OCI-LY3 (cell line): ENCODE measurements at regions not wholly inside any gene's neighbourhood (a gene's known extent, or its start where the extent isn't known, plus 50 kb on each side); places are given as distances from the start of the nearest gene placed in this dataset.

ENCODE experiments used
- H2AFZ ChIP-seq: fragments of 200-600, 300-600 bp; shearing (Covaris generic); 2 replicates; pipeline ENCODE4 v1.6.0; 2014; ENCODE audit warnings: antibody characterized with exemption, low read depth, low read length
- H3K27ac ChIP-seq: fragments of 200-600, 300-600 bp; sonication (generic); 2 replicates; pipeline ENCODE4 v1.5.1; 2014; ENCODE audit warnings: mild to moderate bottlenecking, low read length, moderate library complexity, mixed read lengths
- H3K27me3 ChIP-seq: fragments of 200-600, 300-600 bp; sonication (generic); 2 replicates; pipeline ENCODE4 v1.6.1; 2014; ENCODE audit warnings: low read depth, low read length, mixed read lengths
- H3K36me3 ChIP-seq: fragments of 200-600, 300-600 bp; sonication (generic); replicated peaks from 2 replicates; pipeline ENCODE3; 2014; ENCODE audit warnings: low read depth, low read length, mixed read lengths
- H3K4me1 ChIP-seq: fragments of 300-600, 200-600 bp; sonication (generic); 2 replicates; pipeline ENCODE4 v1.6.1; 2014; ENCODE audit warnings: low read length, mixed read lengths
- H3K4me2 ChIP-seq: fragments of 200-600, 300-600 bp; sonication (generic); 2 replicates; pipeline ENCODE4 v1.6.1; 2014; ENCODE audit warnings: low read length, mixed read lengths
- H3K4me3 ChIP-seq: fragments of 300-600, 200-600 bp; sonication (generic); 2 replicates; pipeline ENCODE4 v1.5.1; 2014; ENCODE audit warnings: antibody characterized with exemption, mild to moderate bottlenecking, low read length, moderate library complexity
- H3K79me2 ChIP-seq: fragments of 300-600, 200-600 bp; shearing (Covaris generic); 2 replicates; pipeline ENCODE4 v1.6.1; 2014; ENCODE audit warnings: mild to moderate bottlenecking, low read length, mixed read lengths
- H3K9ac ChIP-seq: fragments of 300-600, 200-600 bp; shearing (Covaris generic); 2 replicates; pipeline ENCODE4 v1.6.0; 2014; ENCODE audit warnings: mild to moderate bottlenecking, low read length, moderate library complexity
- H3K9me3 ChIP-seq: fragments of 200-600, 300-600 bp; shearing (Covaris generic); 2 replicates; pipeline ENCODE4 v1.6.1; 2014; ENCODE audit warnings: low read length, mixed read lengths; ENCODE audit not compliant: insufficient read depth
- H4K20me1 ChIP-seq: fragments of 200-600, 300-600 bp; sonication (generic); 2 replicates; pipeline ENCODE4 v1.6.1; 2016; ENCODE audit warnings: low read length, mixed read lengths; ENCODE audit not compliant: insufficient read depth
- CTCF ChIP-seq: fragments of 200-600, 300-600 bp; sonication (generic); IDR thresholded peaks from 2 replicates; pipeline ENCODE4 v1.5.1; 2014; ENCODE audit warnings: antibody characterized with exemption, low read length, low read depth
- EZH2phosphoT487 ChIP-seq: fragments of 200-600 bp; shearing (Covaris generic); IDR thresholded peaks from 2 replicates; pipeline ENCODE4 v1.6.1; 2018; ENCODE audit warnings: antibody characterized with exemption, mixed run types, low read depth

DNA sequence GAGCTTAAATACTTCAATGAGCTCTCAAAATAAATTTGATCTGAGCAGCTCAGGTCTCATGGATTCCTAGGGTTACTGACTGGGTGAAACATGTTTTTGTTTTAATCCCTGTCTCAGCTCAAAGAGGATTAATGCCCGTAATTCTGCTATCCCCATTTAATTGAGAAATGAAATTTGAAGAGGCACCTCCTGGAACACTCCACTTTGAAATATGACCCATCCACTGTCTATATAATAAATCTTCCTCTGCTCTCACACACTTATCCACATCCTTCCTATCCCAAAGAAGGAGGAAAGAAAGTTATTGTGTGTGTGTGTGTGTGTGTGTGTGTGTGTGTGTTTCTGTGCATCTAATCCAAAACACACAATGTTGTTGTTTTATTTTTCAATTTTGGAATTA lies 2082.4 kb upstream of the PIK3C3 start:
- Histone ChIP-seq H3K27ac (peak overlapping the region; percentile 58; the same call in 1 of the 2 replicates), H3K4me1 (peaks cover 26% of the 10 kb centered on the region), H4K20me1 (no peaks in the 10 kb centered on the region), H3K4me3 (no peak overlapping the region), H3K9ac (no peak overlapping the region), H2AFZ (0 out of 2 replicates have a peak overlapping the region, but pooled peaks have one; percentile 9), H3K9me3 (peaks cover 8% of the 10 kb centered on the region; the same call in 1 of the 2 replicates), H3K27me3 (no peaks in the 10 kb centered on the region), H3K79me2 (no peaks in the 10 kb centered on the region), H3K4me2 (no peak overlapping the region), H3K36me3 (peaks cover 19% of the 10 kb centered on the region)
- TF ChIP-seq CTCF (no peak), EZH2phosphoT487 (no peak)

- peak overlapping the region; percentile 11 for H3K4me2 ChIP-seq
- H2AFZ ChIP-seq = peak overlapping the region; percentile 9; the same call in 1 of the 2 replicates
- no peak for TF ChIP-seq CTCF
- no peak for TF ChIP-seq EZH2phosphoT487
- H3K36me3 ChIP-seq = peaks cover 19% of the 10 kb centered on the region
- H3K9ac ChIP-seq = peak overlapping the region; percentile 7; the same call in 1 of the 2 replicates
- H3K9me3 ChIP-seq = peaks cover 8% of the 10 kb centered on the region; the same call in 1 of the 2 replicates
- H4K20me1 ChIP-seq = no peaks in the 10 kb centered on the region
- peak overlapping the region; percentile 58 for H3K27ac ChIP-seq
- H3K27me3 ChIP-seq = no peaks in the 10 kb centered on the region
- no peak overlapping the region for H3K4me3 ChIP-seq
- peaks cover 26% of the 10 kb centered on the region for H3K4me1 ChIP-seq
- H3K79me2 ChIP-seq = no peaks in the 10 kb centered on the region
Measured at GRCh38 chr18:39871961-39872360, 2083.1 kb upstream of the PIK3C3 start.

DNA sequence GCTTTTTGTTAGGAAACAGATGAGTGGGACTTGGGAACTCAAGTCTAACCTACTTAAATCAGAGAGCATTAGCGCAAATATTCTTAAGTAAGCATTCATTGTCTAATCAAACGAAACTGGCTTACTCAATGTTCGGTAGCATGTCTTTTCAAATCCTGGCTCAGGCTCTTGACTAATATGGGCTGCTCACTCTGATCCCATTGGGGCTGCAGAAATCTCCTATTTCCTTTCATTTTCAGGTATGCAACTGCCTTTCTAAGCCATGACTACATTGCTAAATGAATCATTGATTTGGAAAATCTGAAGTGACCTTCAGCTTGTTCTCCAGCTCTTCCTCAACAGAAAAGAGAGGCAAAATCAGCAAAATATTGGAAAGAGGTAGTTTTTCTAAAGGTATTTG lies 2084.4 kb upstream of the PIK3C3 start:
- Histone ChIP-seq H3K27ac (no peak overlapping the region), H3K4me3 (no peak overlapping the region), H3K4me2 (no peak overlapping the region), H3K9me3 (peaks cover 8% of the 10 kb centered on the region; the same call in 1 of the 2 replicates), H3K4me1 (peaks cover 26% of the 10 kb centered on the region), H4K20me1 (no peaks in the 10 kb centered on the region), H3K27me3 (no peaks in the 10 kb centered on the region), H3K79me2 (no peaks in the 10 kb centered on the region), H2AFZ (no peak overlapping the region), H3K9ac (no peak overlapping the region), H3K36me3 (peaks cover 19% of the 10 kb centered on the region)
- no peak for TF ChIP-seq CTCF
- no peak for TF ChIP-seq EZH2phosphoT487

DNA sequence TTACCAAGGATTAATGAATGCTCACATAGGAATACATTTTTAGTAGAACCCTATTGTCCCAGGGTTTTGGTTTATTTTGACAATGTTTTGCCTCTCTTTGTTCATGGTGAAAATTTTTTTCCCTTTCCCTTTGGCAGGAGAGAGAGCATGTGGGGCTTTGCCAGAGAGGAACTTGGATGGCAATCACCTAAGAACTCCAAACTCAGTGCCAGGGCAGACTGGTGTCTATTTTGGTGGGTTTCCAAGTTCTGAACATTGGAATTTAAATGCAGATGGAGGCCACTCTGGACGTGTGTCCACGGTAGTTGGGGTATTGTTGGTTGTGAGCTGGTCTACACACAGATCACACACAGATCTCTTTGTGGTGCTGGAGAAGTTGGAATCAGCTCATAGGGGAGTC lies 2091.1 kb upstream of the PIK3C3 start:
- no peaks in the 10 kb centered on the region for H3K9me3 ChIP-seq
- H3K4me2 ChIP-seq = no peak overlapping the region
- no peaks in the 10 kb centered on the region for H3K36me3 ChIP-seq
- no peak for TF ChIP-seq EZH2phosphoT487
- no peak for TF ChIP-seq CTCF
- no peaks in the 10 kb centered on the region for H3K79me2 ChIP-seq
- H3K27ac ChIP-seq = no peak overlapping the region
- no peak overlapping the region for H3K4me3 ChIP-seq
- no peaks in the 10 kb centered on the region for H4K20me1 ChIP-seq
- no peaks in the 10 kb centered on the region for H3K27me3 ChIP-seq
- no peak overlapping the region for H2AFZ ChIP-seq
- no peaks in the 10 kb centered on the region for H3K4me1 ChIP-seq
- H3K9ac ChIP-seq = no peak overlapping the region
